ENCODE measurements at regions not wholly inside any gene's neighbourhood (a gene's known extent, or its start where the extent isn't known, plus 50 kb on each side); places are given as distances from the start of the nearest gene placed in this dataset.

GRCh38 chr13:111966933-111967332, 100.0 kb upstream of the SOX1 start:
- Histone ChIP-seq H4K20me1 (ENCODE audit: insufficient read depth) (no peaks in the 10 kb centered on the region), H2AFZ (ENCODE audit: low read depth) (no peak overlapping the region), H3K79me2 (ENCODE audit: insufficient read depth) (no peaks in the 10 kb centered on the region), H3K4me1 (ENCODE audit: control insufficient read depth in 1 of 2, insufficient read depth in 2 of 2, low read depth in 1 of 2, low read length in 1 of 2) (no peaks in the 10 kb centered on the region), H3K36me3 (replicated peaks in 1 of 2; ENCODE audit: control insufficient read depth in 1 of 2, insufficient read depth in 2 of 2, low read length in 1 of 2) (no peaks in the 10 kb centered on the region), H3K9me3 (no peaks in the 10 kb centered on the region), H3K27ac (ENCODE audit: low read depth in 2 of 2, low read length in 1 of 2) (no peak overlapping the region), H3K27me3 (ENCODE audit: insufficient read depth) (peaks cover 4% of the 10 kb centered on the region; the same call in 1 of the 2 replicates), H3K4me3 (ENCODE audit: low read depth in 2 of 2, low read length in 1 of 2) (no peak overlapping the region), H3F3A (replicated peaks; ENCODE audit: insufficient read depth) (no peaks in the 10 kb centered on the region), H3K4me2 (no peak overlapping the region), H3K9me2 (no peaks in the 10 kb centered on the region), H3K9ac (no peak overlapping the region)
- TF ChIP-seq SMC3 (IDR thresholded peaks at IDR 0.05; ENCODE audit: low read depth, low read length), result no peak
- ChIA-PET POLR2A (no interaction called here), CTCF (no interaction called here)
- WGBS (ENCODE audit: low lambda C conversion rate), result 8% methylated on average over 3 of the region's 7 CpGs
- no peak for DNase-seq

GRCh38 chr13:111967572-111968201, 99.3 kb upstream of the SOX1 start:
- no peak overlapping the region for H3K27ac ChIP-seq (ENCODE audit: low read depth in 2 of 2, low read length in 1 of 2)
- no peaks in the 10 kb centered on the region for H3K4me1 ChIP-seq (ENCODE audit: control insufficient read depth in 1 of 2, insufficient read depth in 2 of 2, low read depth in 1 of 2, low read length in 1 of 2)
- H4K20me1 ChIP-seq (ENCODE audit: insufficient read depth), result no peaks in the 10 kb centered on the region
- H3K79me2 ChIP-seq (ENCODE audit: insufficient read depth), result no peaks in the 10 kb centered on the region
- H3K9me2 ChIP-seq, result no peaks in the 10 kb centered on the region
- no peak overlapping the region for H2AFZ ChIP-seq (ENCODE audit: low read depth)
- no peak for DNase-seq
- peaks cover 10% of the 10 kb centered on the region; the same call in 1 of the 2 replicates for H3K27me3 ChIP-seq (ENCODE audit: insufficient read depth)
- H3K9me3 ChIP-seq, result no peaks in the 10 kb centered on the region
- WGBS (ENCODE audit: low lambda C conversion rate), result 10% methylated on average over 8 of the region's 8 CpGs
- no peak for TF ChIP-seq PBX3 (IDR thresholded peaks at IDR 0.05)
- no peak for TF ChIP-seq TCF12 (IDR thresholded peaks at IDR 0.05)
- H3K4me2 ChIP-seq, result no peak overlapping the region
- H3K36me3 ChIP-seq (replicated peaks in 1 of 2; ENCODE audit: control insufficient read depth in 1 of 2, insufficient read depth in 2 of 2, low read length in 1 of 2), result no peaks in the 10 kb centered on the region
- H3F3A ChIP-seq (replicated peaks; ENCODE audit: insufficient read depth), result no peaks in the 10 kb centered on the region
- no peak overlapping the region for H3K9ac ChIP-seq
- ChIA-PET POLR2A (no interaction called here), CTCF (no interaction called here)
- H3K4me3 ChIP-seq (ENCODE audit: low read depth in 2 of 2, low read length in 1 of 2), result no peak overlapping the region

GRCh38 chr13:111968336-111969010, 98.5 kb upstream of the SOX1 start:
- CTCF ChIA-PET, result no interaction called here
- H3K79me2 ChIP-seq (ENCODE audit: insufficient read depth), result no peaks in the 10 kb centered on the region
- H3K9ac ChIP-seq, result no peak overlapping the region
- H3K4me2 ChIP-seq, result no peak overlapping the region
- H3K9me2 ChIP-seq, result no peaks in the 10 kb centered on the region
- H3F3A ChIP-seq (replicated peaks; ENCODE audit: insufficient read depth), result no peaks in the 10 kb centered on the region
- no peak overlapping the region for H2AFZ ChIP-seq (ENCODE audit: low read depth)
- H3K27me3 ChIP-seq (ENCODE audit: insufficient read depth), result peaks cover 18% of the 10 kb centered on the region; the same call in 1 of the 2 replicates
- no peaks in the 10 kb centered on the region for H3K9me3 ChIP-seq
- no peak overlapping the region for H3K4me3 ChIP-seq (ENCODE audit: low read depth in 2 of 2, low read length in 1 of 2)
- DNase-seq, result no peak
- no peaks in the 10 kb centered on the region for H4K20me1 ChIP-seq (ENCODE audit: insufficient read depth)
- POLR2A ChIA-PET, result no interaction called here
- H3K27ac ChIP-seq (ENCODE audit: low read depth in 2 of 2, low read length in 1 of 2), result no peak overlapping the region
- WGBS (ENCODE audit: low lambda C conversion rate), result 8% methylated on average over 12 of the region's 12 CpGs
- no peaks in the 10 kb centered on the region for H3K4me1 ChIP-seq (ENCODE audit: control insufficient read depth in 1 of 2, insufficient read depth in 2 of 2, low read depth in 1 of 2, low read length in 1 of 2)
- H3K36me3 ChIP-seq (replicated peaks in 1 of 2; ENCODE audit: control insufficient read depth in 1 of 2, insufficient read depth in 2 of 2, low read length in 1 of 2), result no peaks in the 10 kb centered on the region
- TF ChIP-seq NRF1 (IDR thresholded peaks at IDR 0.05; ENCODE audit: low read depth, low read length) (no peak), SIN3A (IDR thresholded peaks at IDR 0.05; ENCODE audit: borderline replicate concordance, low read depth, low read length) (no peak), SMC3 (IDR thresholded peaks at IDR 0.05; ENCODE audit: low read depth, low read length) (no peak), YY1 (IDR thresholded peaks at IDR 0.05; ENCODE audit: low read depth) (no peak), JUND (IDR thresholded peaks at IDR 0.05) (no peak), RXRA (IDR thresholded peaks at IDR 0.05; ENCODE audit: borderline replicate concordance, low read depth) (no peak), MAX (IDR thresholded peaks at IDR 0.05; ENCODE audit: low read depth) (no peak), NFIC (IDR thresholded peaks at IDR 0.05; ENCODE audit: borderline replicate concordance) (no peak), EP300 (IDR thresholded peaks at IDR 0.05; ENCODE audit: borderline replicate concordance in 1 of 2, low read depth in 1 of 2, low read length in 1 of 2) (no peak), FOSL2 (IDR thresholded peaks at IDR 0.05; ENCODE audit: borderline replicate concordance, low read depth) (no peak), TEAD4 (IDR thresholded peaks at IDR 0.05; ENCODE audit: borderline replicate concordance, insufficient read depth) (no peak), FOXJ3 (CRISPR knock-in tag; IDR thresholded peaks at IDR 0.05) (no peak), FOXM1 (IDR thresholded peaks at IDR 0.05; ENCODE audit: low read depth) (no peak), CHD2 (IDR thresholded peaks at IDR 0.05; ENCODE audit: low read length, partially characterized antibody) (no peak), CTCF (IDR thresholded peaks at IDR 0.05) (no peak), USF1 (IDR thresholded peaks at IDR 0.05; ENCODE audit: borderline replicate concordance, low read depth) (no peak), GATA2 (CRISPR knock-in tag; IDR thresholded peaks at IDR 0.05) (no peak)

All from SK-N-SH (cell line).